Activated naive CD8-positive, alpha-beta T cell (primary cell): ENCODE measurements at regions not wholly inside any gene's neighbourhood (a gene's known extent, or its start where the extent isn't known, plus 50 kb on each side); places are given as distances from the start of the nearest gene placed in this dataset.
"Not testable (repeated sequence)": the region's sequence is repeated elsewhere in the genome, so short reads cannot be mapped to it uniquely, and the experiment has no call there.

Experiments used
- H3K27ac Mint-ChIP-seq: one replicate; pipeline ENCODE4 v1.8.0; 2021; ENCODE audit warnings: mixed read lengths
- H3K27me3 Mint-ChIP-seq: one replicate; pipeline ENCODE4 v1.8.0; 2021; ENCODE audit warnings: mixed read lengths
- H3K36me3 Mint-ChIP-seq: one replicate; pipeline ENCODE4 v1.8.0; 2021; ENCODE audit warnings: mixed read lengths
- H3K4me1 Mint-ChIP-seq: one replicate; pipeline ENCODE4 v1.8.0; 2021; ENCODE audit warnings: low read depth, mixed read lengths
- H3K4me3 Mint-ChIP-seq: one replicate; pipeline ENCODE4 v1.8.0; 2021; ENCODE audit warnings: mild to moderate bottlenecking, mixed read lengths
- H3K9me3 Mint-ChIP-seq: one replicate; pipeline ENCODE4 v1.8.0; 2021; ENCODE audit warnings: low read depth, mixed read lengths

- Mint-ChIP-seq H3K9me3 (no peaks in the 10 kb centered on the region), H3K36me3 (no peaks in the 10 kb centered on the region), H3K4me3 (no peak overlapping the region), H3K27ac (no peak overlapping the region), H3K27me3 (no peaks in the 10 kb centered on the region), H3K4me1 (no peaks in the 10 kb centered on the region)
Observed at GRCh38 chr6:68032217-68032616, 602.9 kb upstream of the ADGRB3 start.

- no peaks in the 10 kb centered on the region for H3K9me3 Mint-ChIP-seq
- no peaks in the 10 kb centered on the region for H3K4me1 Mint-ChIP-seq
- no peak overlapping the region for H3K27ac Mint-ChIP-seq
- H3K27me3 Mint-ChIP-seq: no peaks in the 10 kb centered on the region
- H3K36me3 Mint-ChIP-seq: no peaks in the 10 kb centered on the region
- H3K4me3 Mint-ChIP-seq: no peak overlapping the region
Observed at GRCh38 chr6:68031054-68031453, 604.0 kb upstream of the ADGRB3 start.

GRCh38 chr6:68026483-68026882 is 608.6 kb upstream of the ADGRB3 start:
- Mint-ChIP-seq H3K4me3 (no peak overlapping the region), H3K36me3 (no peaks in the 10 kb centered on the region), H3K27me3 (no peaks in the 10 kb centered on the region), H3K27ac (no peak overlapping the region), H3K4me1 (no peaks in the 10 kb centered on the region), H3K9me3 (peaks cover 13% of the 10 kb centered on the region)

GRCh38 chr6:68025764-68026163 is 609.3 kb upstream of the ADGRB3 start:
- H3K27ac Mint-ChIP-seq: no peak overlapping the region
- H3K9me3 Mint-ChIP-seq: peaks cover 13% of the 10 kb centered on the region

GRCh38 chr6:68024570-68025269 is 610.4 kb upstream of the ADGRB3 start:
- Mint-ChIP-seq H3K36me3 (no peaks in the 10 kb centered on the region), H3K9me3 (peaks cover 13% of the 10 kb centered on the region), H3K27me3 (no peaks in the 10 kb centered on the region), H3K27ac (no peak overlapping the region), H3K4me1 (no peaks in the 10 kb centered on the region), H3K4me3 (no peak overlapping the region)

More at GRCh38 chr6:68025764-68026163, 609.3 kb upstream of the ADGRB3 start:
- no peaks in the 10 kb centered on the region for H3K4me1 Mint-ChIP-seq
- no peak overlapping the region for H3K4me3 Mint-ChIP-seq
- no peaks in the 10 kb centered on the region for H3K27me3 Mint-ChIP-seq
- no peaks in the 10 kb centered on the region for H3K36me3 Mint-ChIP-seq

- H3K9me3 Mint-ChIP-seq: peaks cover 13% of the 10 kb centered on the region
- not testable (repeated sequence) for H3K4me3 Mint-ChIP-seq, H3K36me3 Mint-ChIP-seq, H3K27ac Mint-ChIP-seq, H3K4me1 Mint-ChIP-seq, H3K27me3 Mint-ChIP-seq
Observed at GRCh38 chr6:68022968-68023367, 612.1 kb upstream of the ADGRB3 start.

- Mint-ChIP-seq H3K27ac (no peak overlapping the region), H3K4me3 (no peak overlapping the region), H3K4me1 (no peaks in the 10 kb centered on the region), H3K27me3 (no peaks in the 10 kb centered on the region), H3K36me3 (no peaks in the 10 kb centered on the region), H3K9me3 (peaks cover 9% of the 10 kb centered on the region)
Observed at GRCh38 chr6:68013780-68014515, 621.1 kb upstream of the ADGRB3 start.

- Mint-ChIP-seq H3K27me3 (no peaks in the 10 kb centered on the region), H3K4me1 (no peaks in the 10 kb centered on the region), H3K4me3 (no peak overlapping the region), H3K9me3 (peaks cover 9% of the 10 kb centered on the region), H3K27ac (no peak overlapping the region), H3K36me3 (no peaks in the 10 kb centered on the region)
Observed at GRCh38 chr6:68012822-68013221, 622.3 kb upstream of the ADGRB3 start.

GRCh38 chr6:68010936-68011335 is 624.1 kb upstream of the ADGRB3 start:
- no peak overlapping the region for H3K4me3 Mint-ChIP-seq
- H3K27ac Mint-ChIP-seq: no peak overlapping the region
- H3K36me3 Mint-ChIP-seq: no peaks in the 10 kb centered on the region
- H3K27me3 Mint-ChIP-seq: no peaks in the 10 kb centered on the region
- peaks cover 9% of the 10 kb centered on the region for H3K9me3 Mint-ChIP-seq
- no peaks in the 10 kb centered on the region for H3K4me1 Mint-ChIP-seq

- H3K27me3 Mint-ChIP-seq: no peaks in the 10 kb centered on the region
- no peaks in the 10 kb centered on the region for H3K36me3 Mint-ChIP-seq
- no peaks in the 10 kb centered on the region for H3K4me1 Mint-ChIP-seq
- H3K4me3 Mint-ChIP-seq: no peak overlapping the region
- H3K27ac Mint-ChIP-seq: no peak overlapping the region
- H3K9me3 Mint-ChIP-seq: peaks cover 8% of the 10 kb centered on the region
Observed at GRCh38 chr6:68008445-68008844, 626.6 kb upstream of the ADGRB3 start.

- Mint-ChIP-seq H3K27ac (no peak overlapping the region), H3K9me3 (peaks cover 6% of the 10 kb centered on the region), H3K4me3 (no peak overlapping the region), H3K36me3 (no peaks in the 10 kb centered on the region), H3K4me1 (no peaks in the 10 kb centered on the region), H3K27me3 (no peaks in the 10 kb centered on the region)
Observed at GRCh38 chr6:68007717-68008116, 627.4 kb upstream of the ADGRB3 start.

GRCh38 chr6:67986694-67987232 is 648.3 kb upstream of the ADGRB3 start:
- H3K4me3 Mint-ChIP-seq: no peak overlapping the region
- H3K27me3 Mint-ChIP-seq: no peaks in the 10 kb centered on the region

GRCh38 chr6:67976486-67976885 is 658.6 kb upstream of the ADGRB3 start:
- Mint-ChIP-seq H3K4me1 (no peaks in the 10 kb centered on the region), H3K27me3 (no peaks in the 10 kb centered on the region), H3K27ac (no peak overlapping the region), H3K4me3 (no peak overlapping the region), H3K9me3 (peaks cover 3% of the 10 kb centered on the region), H3K36me3 (no peaks in the 10 kb centered on the region)

More at GRCh38 chr6:67986694-67987232, 648.3 kb upstream of the ADGRB3 start:
- Mint-ChIP-seq H3K27ac (no peak overlapping the region), H3K4me1 (no peaks in the 10 kb centered on the region), H3K9me3 (peaks cover 9% of the 10 kb centered on the region), H3K36me3 (no peaks in the 10 kb centered on the region)

- H3K4me1 Mint-ChIP-seq: no peaks in the 10 kb centered on the region
- no peaks in the 10 kb centered on the region for H3K36me3 Mint-ChIP-seq
- no peaks in the 10 kb centered on the region for H3K9me3 Mint-ChIP-seq
- no peaks in the 10 kb centered on the region for H3K27me3 Mint-ChIP-seq
- H3K4me3 Mint-ChIP-seq: no peak overlapping the region
- H3K27ac Mint-ChIP-seq: no peak overlapping the region
Observed at GRCh38 chr6:67974931-67975330, 660.2 kb upstream of the ADGRB3 start.

GRCh38 chr6:67971812-67972211 is 663.3 kb upstream of the ADGRB3 start:
- Mint-ChIP-seq H3K27me3 (no peaks in the 10 kb centered on the region), H3K27ac (no peak overlapping the region), H3K36me3 (no peaks in the 10 kb centered on the region), H3K4me1 (no peaks in the 10 kb centered on the region), H3K9me3 (no peaks in the 10 kb centered on the region), H3K4me3 (no peak overlapping the region)
